WI38 (cell line): ENCODE measurements at regions not wholly inside any gene's neighbourhood (a gene's known extent, or its start where the extent isn't known, plus 50 kb on each side); places are given as distances from the start of the nearest gene placed in this dataset.

Experiments
- H3K4me3 ChIP-seq: 2 replicates; pipeline ENCODE4 v1.5.1; 2011; ENCODE audit warnings: low read depth, mild to moderate bottlenecking, control low read depth, low read length
- TF ChIP-seq, protein P1 (sequence below): IDR thresholded peaks from 2 replicates; pipeline ENCODE4 v1.5.1; 2012; ENCODE audit warnings: low read depth, mild to moderate bottlenecking, control low read depth, low read length

DNA sequence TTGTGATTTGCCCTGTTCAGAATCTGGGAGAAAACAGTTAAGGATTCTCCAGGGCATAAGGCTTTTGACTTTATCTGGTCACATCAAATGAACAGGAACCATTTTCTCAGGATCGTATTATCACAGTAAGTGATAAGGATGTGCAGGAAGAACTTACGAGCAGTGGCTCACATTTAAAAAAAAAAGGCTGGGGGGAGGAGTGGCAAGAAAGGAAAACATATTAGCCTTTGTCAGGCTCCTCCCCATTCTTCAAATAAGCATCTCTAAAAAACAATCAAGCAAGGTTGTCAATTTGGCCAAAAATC is 234.3 kb upstream of the TMEM161B start:
- no peak overlapping the region for H3K4me3 ChIP-seq

GRCh38 chr5:88502179-88503040 is 233.8 kb upstream of the TMEM161B start:
- H3K4me3 ChIP-seq: no peak overlapping the region
- TF ChIP-seq, protein P1, sequence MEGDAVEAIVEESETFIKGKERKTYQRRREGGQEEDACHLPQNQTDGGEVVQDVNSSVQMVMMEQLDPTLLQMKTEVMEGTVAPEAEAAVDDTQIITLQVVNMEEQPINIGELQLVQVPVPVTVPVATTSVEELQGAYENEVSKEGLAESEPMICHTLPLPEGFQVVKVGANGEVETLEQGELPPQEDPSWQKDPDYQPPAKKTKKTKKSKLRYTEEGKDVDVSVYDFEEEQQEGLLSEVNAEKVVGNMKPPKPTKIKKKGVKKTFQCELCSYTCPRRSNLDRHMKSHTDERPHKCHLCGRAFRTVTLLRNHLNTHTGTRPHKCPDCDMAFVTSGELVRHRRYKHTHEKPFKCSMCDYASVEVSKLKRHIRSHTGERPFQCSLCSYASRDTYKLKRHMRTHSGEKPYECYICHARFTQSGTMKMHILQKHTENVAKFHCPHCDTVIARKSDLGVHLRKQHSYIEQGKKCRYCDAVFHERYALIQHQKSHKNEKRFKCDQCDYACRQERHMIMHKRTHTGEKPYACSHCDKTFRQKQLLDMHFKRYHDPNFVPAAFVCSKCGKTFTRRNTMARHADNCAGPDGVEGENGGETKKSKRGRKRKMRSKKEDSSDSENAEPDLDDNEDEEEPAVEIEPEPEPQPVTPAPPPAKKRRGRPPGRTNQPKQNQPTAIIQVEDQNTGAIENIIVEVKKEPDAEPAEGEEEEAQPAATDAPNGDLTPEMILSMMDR: no peak

More for the DNA sequence above, 234.3 kb upstream of the TMEM161B start:
- TF ChIP-seq, protein P1: no peak

DNA sequence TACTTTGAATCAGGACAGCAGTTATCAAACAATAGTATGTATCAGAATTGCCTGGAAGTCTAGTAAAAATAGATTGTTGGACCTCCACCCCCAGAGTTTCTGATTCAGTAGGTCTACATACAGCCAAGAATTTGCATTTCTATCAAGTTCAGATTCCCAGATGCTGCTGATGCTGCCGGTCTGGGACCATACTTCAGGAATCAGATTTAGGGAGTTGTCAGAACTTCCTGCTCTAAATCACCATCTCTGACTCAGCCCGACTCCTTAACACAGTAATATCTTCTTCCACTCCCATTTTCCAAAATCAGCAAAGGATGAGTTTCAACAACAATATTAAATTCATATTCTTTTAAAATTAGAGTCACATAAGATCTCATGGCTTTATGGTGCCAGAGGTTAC is 227.2 kb upstream of the TMEM161B start:
- TF ChIP-seq, protein P1: no peak
- no peak overlapping the region for H3K4me3 ChIP-seq

- TF ChIP-seq, protein P1: no peak
- H3K4me3 ChIP-seq: no peak overlapping the region
These were observed 222.2 kb upstream of the TMEM161B start for GRCh38 chr5:88490874-88491273.

DNA sequence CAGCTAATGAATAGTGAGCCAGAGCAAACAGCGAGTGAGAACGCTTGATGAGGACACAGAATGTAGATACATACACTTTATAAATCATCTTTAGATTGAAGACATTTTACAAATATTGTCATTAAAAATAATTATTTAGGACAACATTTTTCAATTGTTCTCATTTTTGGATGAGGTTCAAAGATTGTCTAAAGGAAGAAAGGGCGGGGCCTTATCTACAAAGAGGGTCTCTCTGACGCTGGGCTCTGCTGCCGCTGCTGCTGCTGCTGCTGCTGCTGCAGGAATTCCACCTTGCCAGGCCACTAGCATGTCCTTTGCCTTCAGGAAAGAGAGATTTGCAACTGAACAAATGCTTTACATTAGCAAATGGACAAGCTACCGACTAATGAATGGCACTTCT is 220.7 kb upstream of the TMEM161B start:
- TF ChIP-seq, protein P1: no peak
- H3K4me3 ChIP-seq: no peak overlapping the region

DNA sequence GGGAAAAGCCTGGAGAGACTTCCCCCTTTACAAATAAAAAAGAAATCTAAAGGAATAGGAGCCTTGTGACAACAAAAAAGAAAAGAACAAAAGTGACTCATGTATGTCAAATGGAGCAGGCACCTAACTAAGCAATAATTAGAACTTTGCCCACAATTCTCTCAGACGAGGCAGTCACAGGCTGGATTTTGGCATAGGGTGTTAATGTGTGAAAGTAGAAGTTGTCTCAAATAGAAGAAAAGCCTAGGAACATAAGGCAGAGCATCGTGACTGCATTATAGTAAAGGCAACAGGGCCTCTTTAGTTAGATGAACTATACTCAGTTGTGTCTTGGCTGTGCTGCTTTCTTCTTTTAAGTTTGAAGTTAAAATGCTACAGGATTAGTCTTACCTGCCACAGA is 219.9 kb upstream of the TMEM161B start:
- TF ChIP-seq, protein P1: no peak
- H3K4me3 ChIP-seq: no peak overlapping the region

GRCh38 chr5:88488130-88488529 is 219.5 kb upstream of the TMEM161B start:
- TF ChIP-seq, protein P1: no peak
- H3K4me3 ChIP-seq: no peak overlapping the region
